ENCODE measurements at regions not wholly inside any gene's neighbourhood (a gene's known extent, or its start where the extent isn't known, plus 50 kb on each side); places are given as distances from the start of the nearest gene placed in this dataset.

GRCh38 chr10:127635882-127636281 lies 86.8 kb downstream of the NPS start:
- no peak for TF ChIP-seq YY1 (IDR thresholded peaks at IDR 0.05; ENCODE audit: low read depth, low read length)
- TF ChIP-seq BCLAF1 (IDR thresholded peaks at IDR 0.05): no peak
- no peak for TF ChIP-seq KDM1A (IDR thresholded peaks at IDR 0.05; ENCODE audit: borderline replicate concordance)
- TF ChIP-seq HCFC1 (IDR thresholded peaks at IDR 0.05; ENCODE audit: low read length): no peak
- TF ChIP-seq FOXK2 (IDR thresholded peaks at IDR 0.05): no peak
- TF ChIP-seq PAX8 (IDR thresholded peaks at IDR 0.05): no peak
- Histone ChIP-seq H3K27me3 (replicated peaks in 1 of 2; ENCODE audit: control insufficient read depth in 2 of 2, insufficient read depth in 2 of 2, low read length in 1 of 2) (no peaks in the 10 kb centered on the region), H2AFZ (ENCODE audit: control insufficient read depth, low read depth, low read length) (no peak overlapping the region), H3K79me2 (ENCODE audit: control insufficient read depth, insufficient read depth, low read length) (no peaks in the 10 kb centered on the region), H3K4me3 (no peak overlapping the region), H3K4me1 (ENCODE audit: control insufficient read depth, insufficient read depth, low read length) (no peaks in the 10 kb centered on the region), H4K20me1 (ENCODE audit: control insufficient read depth, insufficient read depth) (no peaks in the 10 kb centered on the region), H3K27ac (ENCODE audit: control insufficient read depth, insufficient read depth) (no peak overlapping the region), H3K9me3 (replicated peaks; ENCODE audit: control insufficient read depth, insufficient read depth, low read length) (no peaks in the 10 kb centered on the region; the same call in 2 of the 3 replicates), H3K9ac (ENCODE audit: control insufficient read depth, insufficient read depth, low read length) (no peak overlapping the region), H3K4me2 (ENCODE audit: control insufficient read depth, insufficient read depth) (no peak overlapping the region), H3K36me3 (ENCODE audit: control insufficient read depth in 2 of 2, insufficient read depth in 2 of 2, low read length in 1 of 2) (no peaks in the 10 kb centered on the region)
- ChIA-PET CTCF (no interaction called here), RAD21 (ENCODE audit: unreplicated experiment) (no interaction called here), SMC1A (ENCODE audit: uncharacterized antibody, unreplicated experiment) (no interaction called here), POLR2A (no interaction called here)
- in situ Hi-C loops (cut with MboI) (no loop called here), intact Hi-C loops (cut with micrococcal nuclease; ENCODE audit: unreplicated experiment) (no loop called here)
- no TSS peak for BruUV-seq (replicated peaks)
- DNase-seq (ENCODE audit: low read depth, low spot score) (no peak), FAIRE-seq (no peak), ATAC-seq (no peak)
- 96% methylated on average over 2 of the region's 2 CpGs for WGBS (ENCODE audit: insufficient coverage, insufficient replicate concordance, low lambda C conversion rate, missing lambda C conversion rate)

- 8% methylated on average over 3 of the region's 3 CpGs for WGBS (ENCODE audit: insufficient coverage, insufficient replicate concordance, low lambda C conversion rate, missing lambda C conversion rate)
- Histone ChIP-seq H3K9ac (ENCODE audit: control insufficient read depth, insufficient read depth, low read length) (no peak overlapping the region), H3K4me1 (ENCODE audit: control insufficient read depth, insufficient read depth, low read length) (no peaks in the 10 kb centered on the region), H3K36me3 (ENCODE audit: control insufficient read depth in 2 of 2, insufficient read depth in 2 of 2, low read length in 1 of 2) (no peaks in the 10 kb centered on the region), H2AFZ (ENCODE audit: control insufficient read depth, low read depth, low read length) (no peak overlapping the region), H3K27ac (ENCODE audit: control insufficient read depth, insufficient read depth) (no peak overlapping the region), H4K20me1 (ENCODE audit: control insufficient read depth, insufficient read depth) (no peaks in the 10 kb centered on the region), H3K79me2 (ENCODE audit: control insufficient read depth, insufficient read depth, low read length) (no peaks in the 10 kb centered on the region), H3K4me2 (ENCODE audit: control insufficient read depth, insufficient read depth) (no peak overlapping the region), H3K27me3 (replicated peaks in 1 of 2; ENCODE audit: control insufficient read depth in 2 of 2, insufficient read depth in 2 of 2, low read length in 1 of 2) (no peaks in the 10 kb centered on the region), H3K9me3 (replicated peaks; ENCODE audit: control insufficient read depth, insufficient read depth, low read length) (no peaks in the 10 kb centered on the region), H3K4me3 (no peak overlapping the region)
- DNase-seq (ENCODE audit: low read depth, low spot score): no peak
- CTCF ChIA-PET: interaction anchor here (1.5 kb wide), 1 partner anchor 205 kb away, joined by 6 read pairs; no protein-coding TSS in a partner anchor
- no TSS peak for BruUV-seq (replicated peaks)
- FAIRE-seq: no peak
- POLR2A ChIA-PET: no interaction called here
- no peak for ATAC-seq
- SMC1A ChIA-PET (ENCODE audit: uncharacterized antibody, unreplicated experiment): no interaction called here
- RAD21 ChIA-PET (ENCODE audit: unreplicated experiment): no interaction called here
- in situ Hi-C loops (cut with MboI) (no loop called here), intact Hi-C loops (cut with micrococcal nuclease; ENCODE audit: unreplicated experiment) (no loop called here)
- TF ChIP-seq RBBP5 (conservative IDR thresholded peaks at IDR 0.05) (no peak), KAT2A (conservative IDR thresholded peaks at IDR 0.05; ENCODE audit: control insufficient read depth, low read depth, low read length) (no peak), POLR2A (IDR thresholded peaks at IDR 0.05; ENCODE audit: low read depth, low read length) (no peak), ZNF207 (IDR thresholded peaks at IDR 0.05; ENCODE audit: borderline replicate concordance) (no peak), ZNF217 (IDR thresholded peaks at IDR 0.05) (no peak), HSF1 (IDR thresholded peaks at IDR 0.05; ENCODE audit: low read depth, low read length) (no peak), DPF2 (IDR thresholded peaks at IDR 0.05) (no peak), SREBF1 (IDR thresholded peaks at IDR 0.05; ENCODE audit: low read length) (no peak), ZNF24 (IDR thresholded peaks at IDR 0.05) (no peak), TCF12 (IDR thresholded peaks at IDR 0.05; ENCODE audit: low read depth, low read length) (no peak), GATAD2B (conservative IDR thresholded peaks at IDR 0.05; ENCODE audit: low read depth) (no peak), ASH2L (IDR thresholded peaks at IDR 0.05; ENCODE audit: borderline replicate concordance, low read depth) (no peak), NR2C1 (IDR thresholded peaks at IDR 0.05) (no peak), ATF7 (IDR thresholded peaks at IDR 0.05; ENCODE audit: low read depth) (no peak)
These were observed 88.1 kb upstream of the FOXI2 start for GRCh38 chr10:127648885-127649284.
